HG03103 (cell line): ENCODE measurements at regions not wholly inside any gene's neighbourhood (a gene's known extent, or its start where the extent isn't known, plus 50 kb on each side); places are given as distances from the start of the nearest gene placed in this dataset.
"Not testable (repeated sequence)": the region's sequence is repeated elsewhere in the genome, so short reads cannot be mapped to it uniquely, and the experiment has no call there.

ENCODE experiments used
- ATAC-seq: cut with Tn5 transposase; IDR thresholded peaks from one replicate; pipeline ENCODE4 v1.9.1; 2021; ENCODE audit warnings: low read depth; ENCODE audit not compliant: unreplicated experiment

GRCh38 chr7:156334636-156335035, 305.9 kb upstream of the RNF32 start:
- no peak for ATAC-seq

GRCh38 chr7:156327916-156328315, 312.7 kb upstream of the RNF32 start:
- ATAC-seq: no peak

GRCh38 chr7:156327474-156327873, 313.1 kb upstream of the RNF32 start:
- ATAC-seq: no peak

- no peak for ATAC-seq
Measured at GRCh38 chr7:156324201-156324600, 316.4 kb upstream of the RNF32 start.

GRCh38 chr7:156321430-156321829, 319.1 kb upstream of the RNF32 start:
- ATAC-seq: not testable (repeated sequence)

- no peak for ATAC-seq
Measured at GRCh38 chr7:156318926-156319325, 321.6 kb upstream of the RNF32 start.

- ATAC-seq: no peak
Measured at GRCh38 chr7:156318426-156318825, 322.1 kb upstream of the RNF32 start.

- ATAC-seq: no peak
Measured at GRCh38 chr7:156309016-156309620, 331.5 kb upstream of the RNF32 start.

- no peak for ATAC-seq
Measured at GRCh38 chr7:156307193-156307592, 333.4 kb upstream of the RNF32 start.

GRCh38 chr7:156305351-156305750, 335.2 kb upstream of the RNF32 start:
- ATAC-seq: no peak

- ATAC-seq: no peak
Measured at GRCh38 chr7:156282816-156283215, 357.8 kb upstream of the RNF32 start.

GRCh38 chr7:156279635-156280034, 360.9 kb upstream of the RNF32 start:
- no peak for ATAC-seq

GRCh38 chr7:156275292-156275691, 365.3 kb upstream of the RNF32 start:
- no peak for ATAC-seq

GRCh38 chr7:156274557-156274956, 366.0 kb upstream of the RNF32 start:
- ATAC-seq: no peak

- no peak for ATAC-seq
Measured at GRCh38 chr7:156261581-156261980, 379.0 kb upstream of the RNF32 start.

GRCh38 chr7:156257904-156258303, 382.7 kb upstream of the RNF32 start:
- no peak for ATAC-seq

GRCh38 chr7:156255635-156256034, 384.9 kb upstream of the RNF32 start:
- no peak for ATAC-seq

GRCh38 chr7:156251861-156252260, 388.7 kb upstream of the RNF32 start:
- no peak for ATAC-seq

- ATAC-seq: no peak
Measured at GRCh38 chr7:156240532-156240931, 400.0 kb upstream of the RNF32 start.

GRCh38 chr7:156238366-156239133, 402.0 kb upstream of the RNF32 start:
- ATAC-seq: no peak

- no peak for ATAC-seq
Measured at GRCh38 chr7:156237614-156238013, 403.0 kb upstream of the RNF32 start.

GRCh38 chr7:156236936-156237599, 403.5 kb upstream of the RNF32 start:
- ATAC-seq: no peak
